IPS-15b (cell line): ENCODE measurements at regions not wholly inside any gene's neighbourhood (a gene's known extent, or its start where the extent isn't known, plus 50 kb on each side); places are given as distances from the start of the nearest gene placed in this dataset.

Experiments used
- H3K27me3 ChIP-seq: one replicate; pipeline ENCODE4 v1.6.1; 2013; ENCODE audit warnings: low read length; ENCODE audit not compliant: control insufficient read depth, insufficient read depth
- H3K36me3 ChIP-seq: one replicate; pipeline ENCODE4 v1.6.1; 2013; ENCODE audit warnings: low read length; ENCODE audit not compliant: control insufficient read depth, insufficient read depth
- H3K4me1 ChIP-seq: one replicate; pipeline ENCODE4 v1.6.1; 2013; ENCODE audit warnings: mild to moderate bottlenecking, low read length; ENCODE audit not compliant: control insufficient read depth, insufficient read depth
- H3K4me3 ChIP-seq: one replicate; pipeline ENCODE4 v1.5.1; 2013; ENCODE audit warnings: low read depth, low read length
- H3K9ac ChIP-seq: one replicate; pipeline ENCODE4 v1.6.1; 2013; ENCODE audit warnings: low read depth, mild to moderate bottlenecking, low read length
- H3K9me3 ChIP-seq: one replicate; pipeline ENCODE4 v1.6.1; 2013; ENCODE audit warnings: mild to moderate bottlenecking, low read length; ENCODE audit not compliant: control insufficient read depth, insufficient read depth

- H3K4me1 ChIP-seq, result no peaks in the 10 kb centered on the region
- no peaks in the 10 kb centered on the region for H3K36me3 ChIP-seq
- no peak overlapping the region for H3K9ac ChIP-seq
- no peaks in the 10 kb centered on the region for H3K27me3 ChIP-seq
- no peak overlapping the region for H3K4me3 ChIP-seq
- no peaks in the 10 kb centered on the region for H3K9me3 ChIP-seq
These were observed 392.3 kb upstream of the MEF2C start for GRCh38 chr5:89275066-89275855.

DNA sequence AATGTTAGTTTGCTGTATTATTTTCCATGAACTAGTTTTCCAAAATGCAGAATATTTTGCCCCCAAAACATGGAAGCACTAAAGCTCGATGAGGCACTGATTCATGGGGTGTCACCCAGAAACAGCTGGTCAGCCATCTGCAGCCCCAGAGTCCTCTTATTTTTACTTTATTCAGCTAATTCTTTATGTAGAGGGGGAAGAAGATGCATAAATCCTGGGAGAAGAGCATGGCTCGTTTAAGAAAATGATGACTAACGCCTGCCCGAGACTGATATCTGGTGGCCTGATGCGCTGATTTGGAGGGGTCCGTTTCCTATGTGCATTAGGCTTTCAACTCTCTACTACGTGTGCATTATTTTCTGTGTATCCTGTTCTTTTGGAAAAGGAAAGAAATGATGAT is 390.3 kb upstream of the MEF2C start:
- H3K36me3 ChIP-seq, result no peaks in the 10 kb centered on the region
- no peak overlapping the region for H3K4me3 ChIP-seq
- no peaks in the 10 kb centered on the region for H3K9me3 ChIP-seq
- H3K9ac ChIP-seq, result no peak overlapping the region
- H3K4me1 ChIP-seq, result no peaks in the 10 kb centered on the region
- no peaks in the 10 kb centered on the region for H3K27me3 ChIP-seq

DNA sequence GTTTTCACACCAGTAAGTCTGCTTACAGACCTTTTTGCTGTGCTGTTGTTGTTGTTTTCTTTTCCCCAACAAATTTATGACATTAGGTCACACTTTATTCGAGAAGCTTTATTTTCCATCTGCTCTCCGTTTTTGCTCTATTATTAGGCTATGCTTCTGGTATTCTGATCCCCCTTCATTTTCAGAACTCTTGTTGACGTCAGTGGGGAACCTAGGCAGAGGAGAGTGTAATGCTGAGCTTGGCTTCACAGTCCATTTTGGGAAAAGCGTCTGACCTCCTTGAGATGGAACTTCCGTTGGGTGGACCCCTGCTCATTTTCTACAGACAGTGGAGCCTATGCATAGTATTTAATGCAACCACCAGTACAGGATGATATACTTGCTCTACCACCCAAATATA is 387.9 kb upstream of the MEF2C start:
- H3K9me3 ChIP-seq, result no peaks in the 10 kb centered on the region
- no peaks in the 10 kb centered on the region for H3K36me3 ChIP-seq
- no peak overlapping the region for H3K9ac ChIP-seq
- no peaks in the 10 kb centered on the region for H3K27me3 ChIP-seq
- H3K4me1 ChIP-seq, result no peaks in the 10 kb centered on the region
- H3K4me3 ChIP-seq, result no peak overlapping the region

DNA sequence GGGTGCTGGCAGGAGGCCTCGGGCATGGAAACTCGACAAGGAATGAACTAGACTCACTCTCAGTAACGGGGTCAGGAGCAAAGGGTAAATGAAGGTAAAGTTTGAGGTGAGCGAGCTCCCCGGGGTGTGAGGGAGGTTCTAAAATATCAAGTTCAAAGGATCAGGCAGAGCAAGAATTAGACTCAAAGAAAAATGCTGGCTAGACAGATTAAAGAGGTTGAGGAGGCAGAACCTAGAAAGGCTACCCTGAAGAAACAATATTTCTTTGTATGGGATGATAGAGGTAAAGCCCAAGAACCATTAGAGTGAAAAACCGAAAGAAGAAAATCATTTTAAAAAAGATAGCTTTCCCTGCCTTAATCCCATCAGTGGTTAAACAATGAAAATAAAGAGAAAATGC is 386.7 kb upstream of the MEF2C start:
- Histone ChIP-seq H3K9me3 (no peaks in the 10 kb centered on the region), H3K9ac (no peak overlapping the region), H3K4me1 (no peaks in the 10 kb centered on the region), H3K36me3 (no peaks in the 10 kb centered on the region), H3K4me3 (no peak overlapping the region), H3K27me3 (no peaks in the 10 kb centered on the region)

DNA sequence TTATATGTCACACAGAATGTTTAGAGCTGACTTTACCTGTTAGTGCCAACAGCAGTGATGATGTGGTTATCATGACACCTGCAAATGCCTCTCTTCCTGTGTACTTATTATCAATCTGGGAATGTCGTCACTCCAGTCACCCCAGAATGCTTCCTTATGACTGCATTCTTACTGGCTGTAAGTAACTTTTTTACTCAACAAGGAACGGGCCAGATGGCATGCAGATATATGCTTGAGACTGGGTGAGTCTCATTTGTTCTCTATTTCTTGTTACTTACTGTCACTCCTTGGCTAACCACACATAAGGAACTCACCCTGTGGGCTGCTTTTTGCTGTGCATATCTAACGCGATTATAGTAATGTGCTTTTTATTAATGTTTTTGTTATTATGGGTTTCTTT is 385.5 kb upstream of the MEF2C start:
- no peak overlapping the region for H3K9ac ChIP-seq
- H3K4me3 ChIP-seq, result no peak overlapping the region
- H3K4me1 ChIP-seq, result no peaks in the 10 kb centered on the region
- H3K36me3 ChIP-seq, result no peaks in the 10 kb centered on the region
- no peaks in the 10 kb centered on the region for H3K27me3 ChIP-seq
- H3K9me3 ChIP-seq, result no peaks in the 10 kb centered on the region

DNA sequence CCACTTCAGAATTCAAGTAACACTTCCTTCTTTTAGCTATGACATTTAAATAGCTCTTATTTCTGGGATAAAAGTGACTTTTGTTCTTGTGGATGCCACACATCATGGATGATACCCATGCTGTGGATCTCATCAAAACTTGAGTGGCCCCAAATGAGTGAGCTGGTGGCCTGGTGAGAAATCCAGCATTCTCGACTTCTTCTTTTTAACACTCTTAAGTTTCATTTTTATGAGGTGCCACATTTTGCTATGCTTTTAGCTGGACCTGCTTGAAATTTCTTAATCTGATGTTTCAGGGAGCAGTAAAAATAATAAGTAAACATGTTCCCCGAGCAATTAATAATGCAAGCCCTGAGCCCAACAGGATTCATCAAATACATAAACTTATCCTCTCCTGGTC is 384.8 kb upstream of the MEF2C start:
- Histone ChIP-seq H3K36me3 (no peaks in the 10 kb centered on the region), H3K9me3 (no peaks in the 10 kb centered on the region), H3K27me3 (no peaks in the 10 kb centered on the region), H3K9ac (no peak overlapping the region), H3K4me3 (no peak overlapping the region), H3K4me1 (no peaks in the 10 kb centered on the region)

- Histone ChIP-seq H3K9me3 (no peaks in the 10 kb centered on the region), H3K4me3 (no peak overlapping the region), H3K9ac (no peak overlapping the region), H3K36me3 (no peaks in the 10 kb centered on the region), H3K27me3 (no peaks in the 10 kb centered on the region), H3K4me1 (no peaks in the 10 kb centered on the region)
These were observed 382.7 kb upstream of the MEF2C start for GRCh38 chr5:89265511-89266179.

GRCh38 chr5:89263846-89264245 is 380.9 kb upstream of the MEF2C start:
- no peaks in the 10 kb centered on the region for H3K36me3 ChIP-seq
- H3K4me3 ChIP-seq, result no peak overlapping the region
- H3K4me1 ChIP-seq, result no peaks in the 10 kb centered on the region
- no peak overlapping the region for H3K9ac ChIP-seq
- no peaks in the 10 kb centered on the region for H3K27me3 ChIP-seq
- no peaks in the 10 kb centered on the region for H3K9me3 ChIP-seq

GRCh38 chr5:89262030-89262429 is 379.0 kb upstream of the MEF2C start:
- Histone ChIP-seq H3K36me3 (no peaks in the 10 kb centered on the region), H3K9me3 (no peaks in the 10 kb centered on the region), H3K4me3 (no peak overlapping the region), H3K9ac (no peak overlapping the region), H3K4me1 (no peaks in the 10 kb centered on the region), H3K27me3 (no peaks in the 10 kb centered on the region)

- no peaks in the 10 kb centered on the region for H3K9me3 ChIP-seq
- no peaks in the 10 kb centered on the region for H3K4me1 ChIP-seq
- H3K27me3 ChIP-seq, result no peaks in the 10 kb centered on the region
- H3K36me3 ChIP-seq, result no peaks in the 10 kb centered on the region
- H3K4me3 ChIP-seq, result no peak overlapping the region
- no peak overlapping the region for H3K9ac ChIP-seq
These were observed 377.3 kb upstream of the MEF2C start for GRCh38 chr5:89260254-89260653.

GRCh38 chr5:89255845-89256463 is 373.0 kb upstream of the MEF2C start:
- Histone ChIP-seq H3K9me3 (no peaks in the 10 kb centered on the region), H3K4me3 (no peak overlapping the region), H3K9ac (no peak overlapping the region), H3K36me3 (no peaks in the 10 kb centered on the region), H3K27me3 (no peaks in the 10 kb centered on the region), H3K4me1 (no peaks in the 10 kb centered on the region)
